ENCODE measurements at regions not wholly inside any gene's neighbourhood (a gene's known extent, or its start where the extent isn't known, plus 50 kb on each side); places are given as distances from the start of the nearest gene placed in this dataset.

DNA sequence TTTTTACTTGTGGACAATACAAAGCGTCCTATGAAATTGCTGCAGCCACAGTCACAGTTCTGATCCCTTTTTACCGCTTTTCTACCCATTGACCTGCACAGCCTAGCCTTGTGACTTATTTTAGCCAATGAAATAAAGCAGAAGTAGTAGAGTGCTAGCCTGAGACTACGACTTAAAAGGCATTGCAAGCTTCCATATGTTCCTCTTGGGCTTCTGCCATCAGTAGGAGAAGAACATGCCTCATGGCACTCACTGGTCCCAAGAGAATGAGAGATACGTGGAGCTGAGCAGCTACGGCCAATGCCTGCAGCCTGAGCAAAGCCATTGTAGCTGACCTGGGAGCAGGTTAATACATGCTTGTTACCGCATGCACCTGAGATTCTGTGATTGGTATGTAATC lies 416.6 kb upstream of the CLINT1 start:
- no peak for DNase-seq (ENCODE audit: low spot score)
- TF ChIP-seq CTCF (conservative IDR thresholded peaks at IDR 0.05; ENCODE audit: low read length) = no peak
- no peak for TF ChIP-seq EZH2phosphoT487 (IDR thresholded peaks at IDR 0.05; ENCODE audit: borderline replicate concordance, low read depth, low read length)
- Histone ChIP-seq H3K9me2 (ENCODE audit: insufficient read depth, low read length) (no peaks in the 10 kb centered on the region), H3K4me1 (ENCODE audit: insufficient read depth, low read length, poor library complexity, severe bottlenecking) (peaks cover 6% of the 10 kb centered on the region), H3K4me2 (ENCODE audit: low read length) (no peak overlapping the region), H3K36me3 (ENCODE audit: insufficient read depth, low read length) (no peaks in the 10 kb centered on the region; the same call in 1 of the 2 replicates), H2AFZ (ENCODE audit: low read length) (no peak overlapping the region), H4K20me1 (ENCODE audit: insufficient read depth, low read length) (no peaks in the 10 kb centered on the region), H3K9me3 (ENCODE audit: low read length) (no peaks in the 10 kb centered on the region), H3K27ac (ENCODE audit: low read depth, low read length, poor library complexity, severe bottlenecking) (no peak overlapping the region), H3K4me3 (ENCODE audit: low read depth, low read length, poor library complexity, severe bottlenecking) (no peak overlapping the region), H3K79me2 (ENCODE audit: insufficient read depth, low read depth, low read length) (no peaks in the 10 kb centered on the region)
- no TSS peak for BruUV-seq (replicated peaks)
- intact Hi-C loops (cut with micrococcal nuclease; ENCODE audit: unreplicated experiment) = no loop called here
- ChIA-PET CTCF (ENCODE audit: unreplicated experiment) (no interaction called here), POLR2A (interaction anchor here (1.1 to 5.9 kb wide), 4 partner anchors 8 to 20 kb away, joined by 3 to 27 read pairs (median 4); no protein-coding TSS in a partner anchor)

DNA sequence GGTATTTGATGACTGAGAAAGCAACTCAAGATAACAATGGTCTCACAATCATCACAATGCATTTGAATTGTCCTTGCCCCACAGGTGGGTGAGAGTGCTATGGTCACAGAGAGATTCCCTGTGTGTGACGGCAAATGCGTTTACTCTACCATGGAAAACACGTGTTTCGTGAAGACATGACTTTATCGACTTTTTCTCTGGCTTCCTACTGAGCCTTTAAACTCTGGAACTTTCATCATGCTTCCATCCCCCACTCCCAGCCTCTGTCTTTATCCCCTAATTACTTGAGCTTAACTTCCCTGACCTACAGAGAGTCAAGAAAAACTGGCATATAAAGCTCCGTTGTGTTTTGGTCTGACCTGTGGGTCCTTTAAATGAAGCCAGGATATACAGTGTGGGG lies 414.1 kb upstream of the CLINT1 start:
- no peak overlapping the region for H2AFZ ChIP-seq (ENCODE audit: low read length)
- ChIA-PET POLR2A (interaction anchor here (0.5 to 2.3 kb wide), 5 partner anchors 10 to 506 kb away, joined by 3 to 9 read pairs (median 4); no protein-coding TSS in a partner anchor), CTCF (ENCODE audit: unreplicated experiment) (interaction anchor here (1.4 kb wide), 1 partner anchor 8 kb away, joined by 3 read pairs; no protein-coding TSS in a partner anchor)
- intact Hi-C loops (cut with micrococcal nuclease; ENCODE audit: unreplicated experiment) = no loop called here
- no TSS peak for BruUV-seq (replicated peaks)
- H3K9me3 ChIP-seq (ENCODE audit: low read length) = peaks cover under 1% of the 10 kb centered on the region; the same call in 1 of the 2 replicates
- no peaks in the 10 kb centered on the region for H3K9me2 ChIP-seq (ENCODE audit: insufficient read depth, low read length)
- H3K4me2 ChIP-seq (ENCODE audit: low read length) = no peak overlapping the region
- no peak overlapping the region for H3K4me3 ChIP-seq (ENCODE audit: low read depth, low read length, poor library complexity, severe bottlenecking)
- H4K20me1 ChIP-seq (ENCODE audit: insufficient read depth, low read length) = no peaks in the 10 kb centered on the region
- H3K27ac ChIP-seq (ENCODE audit: low read depth, low read length, poor library complexity, severe bottlenecking) = no peak overlapping the region
- H3K36me3 ChIP-seq (ENCODE audit: insufficient read depth, low read length) = no peaks in the 10 kb centered on the region; the same call in 1 of the 2 replicates
- H3K4me1 ChIP-seq (ENCODE audit: insufficient read depth, low read length, poor library complexity, severe bottlenecking) = peaks cover 12% of the 10 kb centered on the region
- TF ChIP-seq CTCF (conservative IDR thresholded peaks at IDR 0.05; ENCODE audit: low read length) (no peak), EZH2phosphoT487 (IDR thresholded peaks at IDR 0.05; ENCODE audit: borderline replicate concordance, low read depth, low read length) (no peak)
- DNase-seq (ENCODE audit: low spot score) = no peak
- no peaks in the 10 kb centered on the region for H3K79me2 ChIP-seq (ENCODE audit: insufficient read depth, low read depth, low read length)

GRCh38 chr5:158272409-158272808 lies 413.5 kb upstream of the CLINT1 start:
- no TSS peak for BruUV-seq (replicated peaks)
- Histone ChIP-seq H3K36me3 (ENCODE audit: insufficient read depth, low read length) (no peaks in the 10 kb centered on the region; the same call in 1 of the 2 replicates), H3K4me2 (ENCODE audit: low read length) (no peak overlapping the region), H3K4me3 (ENCODE audit: low read depth, low read length, poor library complexity, severe bottlenecking) (no peak overlapping the region), H3K9me2 (ENCODE audit: insufficient read depth, low read length) (no peaks in the 10 kb centered on the region), H4K20me1 (ENCODE audit: insufficient read depth, low read length) (no peaks in the 10 kb centered on the region), H3K79me2 (ENCODE audit: insufficient read depth, low read depth, low read length) (no peaks in the 10 kb centered on the region), H3K27ac (ENCODE audit: low read depth, low read length, poor library complexity, severe bottlenecking) (no peak overlapping the region), H3K9me3 (ENCODE audit: low read length) (peaks cover 7% of the 10 kb centered on the region; the same call in 1 of the 2 replicates), H2AFZ (ENCODE audit: low read length) (no peak overlapping the region), H3K4me1 (ENCODE audit: insufficient read depth, low read length, poor library complexity, severe bottlenecking) (peaks cover 12% of the 10 kb centered on the region)
- DNase-seq (ENCODE audit: low spot score) = no peak
- intact Hi-C loops (cut with micrococcal nuclease; ENCODE audit: unreplicated experiment) = no loop called here
- TF ChIP-seq EZH2phosphoT487 (IDR thresholded peaks at IDR 0.05; ENCODE audit: borderline replicate concordance, low read depth, low read length) = no peak
- TF ChIP-seq CTCF (conservative IDR thresholded peaks at IDR 0.05; ENCODE audit: low read length) = no peak
- POLR2A ChIA-PET = interaction anchor here (0.6 to 1.0 kb wide), 2 partner anchors 117 to 507 kb away, joined by 3 to 4 read pairs; no protein-coding TSS in a partner anchor
- CTCF ChIA-PET (ENCODE audit: unreplicated experiment) = no interaction called here
